ENCODE measurements at regions not wholly inside any gene's neighbourhood (a gene's known extent, or its start where the extent isn't known, plus 50 kb on each side); places are given as distances from the start of the nearest gene placed in this dataset.

DNA sequence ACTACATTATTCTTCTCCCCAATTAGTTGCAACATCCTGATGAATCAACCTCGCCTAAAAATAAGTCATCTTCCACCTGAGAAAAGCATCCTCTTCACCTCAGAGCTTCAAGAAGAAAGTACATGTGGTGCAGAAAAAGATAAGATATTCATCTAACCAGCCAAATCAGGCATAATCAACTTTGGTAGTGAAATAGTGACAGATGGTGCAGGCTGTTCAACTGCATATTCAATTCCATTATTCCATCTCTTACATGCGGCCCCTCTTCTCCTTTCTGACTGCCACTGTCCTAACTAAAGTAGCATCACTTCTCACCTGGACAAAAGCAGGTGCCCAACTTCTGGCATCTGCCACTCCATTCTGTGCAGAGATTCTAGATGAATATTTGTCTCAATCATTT, 148.4 kb upstream of the STEAP1 start:
- H3K27me3 ChIP-seq (replicated peaks; ENCODE audit: control insufficient read depth, insufficient read depth, low read length) = no peaks in the 10 kb centered on the region
- no peaks in the 10 kb centered on the region for H3K4me1 Mint-ChIP-seq (ENCODE audit: low read depth, unreplicated experiment)
- no peaks in the 10 kb centered on the region for H3K9me3 ChIP-seq
- H3K4me3 Mint-ChIP-seq (ENCODE audit: unreplicated experiment) = no peak overlapping the region
- peaks cover 3% of the 10 kb centered on the region for H3K27me3 Mint-ChIP-seq (ENCODE audit: insufficient read depth, unreplicated experiment)
- no TSS peak for BruUV-seq (replicated peaks)
- no peaks in the 10 kb centered on the region for H3K36me3 Mint-ChIP-seq (ENCODE audit: insufficient read depth, unreplicated experiment)
- POLR2A ChIA-PET = no interaction called here
- CTCF ChIA-PET = no interaction called here
- no peak overlapping the region for H3K27ac Mint-ChIP-seq (ENCODE audit: unreplicated experiment)
- intact Hi-C loops (cut with micrococcal nuclease; ENCODE audit: unreplicated experiment) = no loop called here
- DNase-seq = no peak
- H3K4me1 ChIP-seq = no peaks in the 10 kb centered on the region
- TF ChIP-seq, protein P1, sequence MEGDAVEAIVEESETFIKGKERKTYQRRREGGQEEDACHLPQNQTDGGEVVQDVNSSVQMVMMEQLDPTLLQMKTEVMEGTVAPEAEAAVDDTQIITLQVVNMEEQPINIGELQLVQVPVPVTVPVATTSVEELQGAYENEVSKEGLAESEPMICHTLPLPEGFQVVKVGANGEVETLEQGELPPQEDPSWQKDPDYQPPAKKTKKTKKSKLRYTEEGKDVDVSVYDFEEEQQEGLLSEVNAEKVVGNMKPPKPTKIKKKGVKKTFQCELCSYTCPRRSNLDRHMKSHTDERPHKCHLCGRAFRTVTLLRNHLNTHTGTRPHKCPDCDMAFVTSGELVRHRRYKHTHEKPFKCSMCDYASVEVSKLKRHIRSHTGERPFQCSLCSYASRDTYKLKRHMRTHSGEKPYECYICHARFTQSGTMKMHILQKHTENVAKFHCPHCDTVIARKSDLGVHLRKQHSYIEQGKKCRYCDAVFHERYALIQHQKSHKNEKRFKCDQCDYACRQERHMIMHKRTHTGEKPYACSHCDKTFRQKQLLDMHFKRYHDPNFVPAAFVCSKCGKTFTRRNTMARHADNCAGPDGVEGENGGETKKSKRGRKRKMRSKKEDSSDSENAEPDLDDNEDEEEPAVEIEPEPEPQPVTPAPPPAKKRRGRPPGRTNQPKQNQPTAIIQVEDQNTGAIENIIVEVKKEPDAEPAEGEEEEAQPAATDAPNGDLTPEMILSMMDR (IDR thresholded peaks at IDR 0.05; ENCODE audit: insufficient read depth in 1 of 2, low read depth in 1 of 2, low read length in 1 of 2, severe bottlenecking in 1 of 2, unreplicated experiment in 1 of 2) = no peak
- no peak overlapping the region for H3K4me3 ChIP-seq (ENCODE audit: low read depth, low read length)
- H3K36me3 ChIP-seq (ENCODE audit: control insufficient read depth, insufficient read depth, low read length) = no peaks in the 10 kb centered on the region
- no peaks in the 10 kb centered on the region for H3K9me3 Mint-ChIP-seq (ENCODE audit: unreplicated experiment)

DNA sequence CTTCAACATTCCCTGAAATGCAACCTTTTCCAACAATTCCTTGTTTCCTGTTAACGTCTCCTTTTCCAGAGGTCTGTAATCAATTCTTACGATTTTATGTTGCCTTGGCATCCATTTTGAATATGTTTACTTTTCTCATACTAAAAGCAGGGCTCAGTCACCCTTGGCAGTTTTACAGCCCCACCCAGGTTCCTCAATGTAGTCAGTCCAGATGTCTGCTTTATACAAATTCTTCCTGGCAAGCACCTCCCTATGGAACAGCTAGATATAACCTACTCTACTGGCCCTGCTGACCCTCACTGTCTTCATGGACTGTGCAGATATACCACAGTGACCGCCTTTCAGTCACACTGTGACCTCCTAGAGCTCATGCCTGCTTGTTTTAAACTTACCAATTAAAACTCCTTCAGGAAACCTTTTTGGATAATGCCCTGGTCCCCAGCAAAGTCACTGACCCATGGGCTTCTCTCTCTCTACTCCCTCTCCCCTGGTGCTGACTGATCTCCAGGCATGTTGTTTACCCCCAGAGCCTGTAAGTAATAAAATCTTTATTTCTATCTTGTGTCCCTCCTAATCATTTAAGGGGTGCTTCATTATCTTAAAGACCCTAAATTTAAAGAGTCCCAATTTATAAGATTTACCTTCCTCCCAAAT, 147.1 kb upstream of the STEAP1 start:
- H3K27ac Mint-ChIP-seq (ENCODE audit: unreplicated experiment) = no peak overlapping the region
- H3K36me3 Mint-ChIP-seq (ENCODE audit: insufficient read depth, unreplicated experiment) = no peaks in the 10 kb centered on the region
- intact Hi-C loops (cut with micrococcal nuclease; ENCODE audit: unreplicated experiment) = no loop called here

DNA sequence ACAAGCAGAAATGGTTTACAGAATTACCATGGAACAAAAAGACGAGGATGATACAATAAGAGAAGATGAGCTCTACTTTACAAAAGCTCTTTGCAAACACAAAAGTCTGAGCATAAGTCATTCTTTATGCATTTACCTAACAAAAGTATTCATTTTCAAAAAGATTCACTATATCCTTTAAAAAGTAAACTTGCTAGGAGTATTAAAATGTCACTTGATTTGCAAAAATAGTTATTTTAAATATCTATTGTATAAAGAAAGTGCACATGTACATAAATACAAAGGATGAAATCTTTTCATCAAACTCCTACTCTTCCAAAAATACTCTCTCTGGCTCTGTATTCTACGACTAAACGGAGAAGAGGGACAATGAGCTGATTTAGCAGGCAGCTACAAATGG, 146.4 kb upstream of the STEAP1 start:
- CTCF ChIA-PET = no interaction called here
- H3K27ac Mint-ChIP-seq (ENCODE audit: unreplicated experiment) = no peak overlapping the region

More for the DNA sequence above, 147.1 kb upstream of the STEAP1 start:
- Histone ChIP-seq H3K27me3 (replicated peaks; ENCODE audit: control insufficient read depth, insufficient read depth, low read length) (no peaks in the 10 kb centered on the region), H3K4me3 (ENCODE audit: low read depth, low read length) (no peak overlapping the region), H3K4me1 (no peaks in the 10 kb centered on the region), H3K9me3 (no peaks in the 10 kb centered on the region), H3K36me3 (ENCODE audit: control insufficient read depth, insufficient read depth, low read length) (no peaks in the 10 kb centered on the region)
- no TSS peak for BruUV-seq (replicated peaks)
- POLR2A ChIA-PET = no interaction called here
- TF ChIP-seq, protein P1 (IDR thresholded peaks at IDR 0.05; ENCODE audit: insufficient read depth in 1 of 2, low read depth in 1 of 2, low read length in 1 of 2, severe bottlenecking in 1 of 2, unreplicated experiment in 1 of 2) = no peak
- Mint-ChIP-seq H3K27me3 (ENCODE audit: insufficient read depth, unreplicated experiment) (peaks cover 3% of the 10 kb centered on the region), H3K4me1 (ENCODE audit: low read depth, unreplicated experiment) (no peaks in the 10 kb centered on the region), H3K9me3 (ENCODE audit: unreplicated experiment) (no peaks in the 10 kb centered on the region), H3K4me3 (ENCODE audit: unreplicated experiment) (no peak overlapping the region)
- CTCF ChIA-PET = no interaction called here
- no peak for DNase-seq

More for the DNA sequence above, 146.4 kb upstream of the STEAP1 start:
- Histone ChIP-seq H3K4me1 (no peaks in the 10 kb centered on the region), H3K4me3 (ENCODE audit: low read depth, low read length) (no peak overlapping the region), H3K36me3 (ENCODE audit: control insufficient read depth, insufficient read depth, low read length) (no peaks in the 10 kb centered on the region), H3K9me3 (no peaks in the 10 kb centered on the region), H3K27me3 (replicated peaks; ENCODE audit: control insufficient read depth, insufficient read depth, low read length) (no peaks in the 10 kb centered on the region)
- POLR2A ChIA-PET = no interaction called here
- no peak for DNase-seq
- intact Hi-C loops (cut with micrococcal nuclease; ENCODE audit: unreplicated experiment) = no loop called here
- H3K27me3 Mint-ChIP-seq (ENCODE audit: insufficient read depth, unreplicated experiment) = peaks cover 3% of the 10 kb centered on the region
- no peaks in the 10 kb centered on the region for H3K36me3 Mint-ChIP-seq (ENCODE audit: insufficient read depth, unreplicated experiment)
- no peaks in the 10 kb centered on the region for H3K4me1 Mint-ChIP-seq (ENCODE audit: low read depth, unreplicated experiment)
- no peaks in the 10 kb centered on the region for H3K9me3 Mint-ChIP-seq (ENCODE audit: unreplicated experiment)
- BruUV-seq (replicated peaks) = no TSS peak
- TF ChIP-seq, protein P1 (IDR thresholded peaks at IDR 0.05; ENCODE audit: insufficient read depth in 1 of 2, low read depth in 1 of 2, low read length in 1 of 2, severe bottlenecking in 1 of 2, unreplicated experiment in 1 of 2) = no peak
- no peak overlapping the region for H3K4me3 Mint-ChIP-seq (ENCODE audit: unreplicated experiment)
